MCF 10A (cell line): ENCODE measurements at regions not wholly inside any gene's neighbourhood (a gene's known extent, or its start where the extent isn't known, plus 50 kb on each side); places are given as distances from the start of the nearest gene placed in this dataset.

Source experiments
- BruUV-seq: library from RNA; stranded (reverse); fragments of 400-500 nt; replicated peaks from 2 replicates; lab custom pipeline; 2021; lab: Mats Ljungman, UMichigan
- CTCF ChIA-PET: fragments of 300-600 bp; sonication (Branson Sonifier 250); formaldehyde crosslinking; extraction: SDS; loops from one replicate; lab custom pipeline; 2021; ENCODE audit warnings: antibody characterized with exemption, inconsistent platforms; lab: Yijun Ruan, JAX
- POLR2A ChIA-PET: fragments of 300-600, 350-650 bp; sonication (Branson Sonifier 250); formaldehyde crosslinking; extraction: SDS; loops from one replicate; lab custom pipeline; 2020; ENCODE audit warnings: antibody characterized with exemption, inconsistent platforms; lab: Yijun Ruan, JAX
- DNase-seq: peaks from one replicate; pipeline ENCODE4 v3.0.0-alpha.2; 2018; ENCODE audit not compliant: unreplicated experiment
- H3K27ac Mint-ChIP-seq: one replicate; pipeline ENCODE4 v1.8.0; 2022; ENCODE audit warnings: mild to moderate bottlenecking, low read depth, mixed read lengths; ENCODE audit not compliant: unreplicated experiment
- H3K27me3 Mint-ChIP-seq: one replicate; pipeline ENCODE4 v1.8.0; 2022; ENCODE audit warnings: mixed read lengths; ENCODE audit not compliant: insufficient read depth, unreplicated experiment
- H3K36me3 Mint-ChIP-seq: one replicate; pipeline ENCODE4 v1.8.0; 2022; ENCODE audit warnings: mild to moderate bottlenecking, moderate library complexity, mixed read lengths; ENCODE audit not compliant: insufficient read depth, unreplicated experiment
- H3K4me1 Mint-ChIP-seq: one replicate; pipeline ENCODE4 v1.8.0; 2022; ENCODE audit warnings: mixed read lengths; ENCODE audit not compliant: insufficient read depth, unreplicated experiment
- H3K4me3 Mint-ChIP-seq: one replicate; pipeline ENCODE4 v1.8.0; 2022; ENCODE audit warnings: mild to moderate bottlenecking, moderate library complexity, mixed read lengths; ENCODE audit not compliant: unreplicated experiment
- H3K9me3 Mint-ChIP-seq: one replicate; pipeline ENCODE4 v1.8.0; 2022; ENCODE audit warnings: mixed read lengths; ENCODE audit not compliant: unreplicated experiment
- intact Hi-C: fragments of 100-400 bp; cut with micrococcal nuclease; formaldehyde crosslinking; loops from 2 replicates; pipeline ENCODE4 v1.14.1; 2022
- TF ChIP-seq, protein P1 (sequence below): fragments of 200-600 bp; IDR thresholded peaks from one replicate; pipeline ENCODE4 v1.8.0; 2022; ENCODE audit warnings: antibody characterized with exemption, mild to moderate bottlenecking; ENCODE audit not compliant: unreplicated experiment

DNA sequence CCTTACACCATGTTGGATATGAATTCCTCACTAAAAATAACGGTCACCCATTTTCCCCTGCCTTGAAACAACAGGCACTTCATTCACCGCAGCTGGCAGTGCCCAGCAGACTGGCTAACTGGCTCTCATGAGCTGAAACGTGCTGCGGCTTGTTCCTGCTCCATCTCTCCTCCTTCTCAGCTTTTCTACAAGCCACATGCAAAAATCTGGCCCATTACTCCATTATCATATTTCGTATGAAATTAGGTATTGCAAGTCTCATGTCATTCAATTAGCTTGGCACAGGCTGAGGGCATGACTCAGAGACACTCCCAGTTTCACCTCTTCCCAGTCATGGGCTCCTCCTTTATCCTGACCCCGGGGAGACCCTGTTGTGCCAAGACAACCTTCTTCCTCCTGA lies 60.0 kb downstream of the MAGEF1 start:
- peak; percentile 95 for DNase-seq
- no TSS peak for BruUV-seq
- no peaks in the 10 kb centered on the region for H3K36me3 Mint-ChIP-seq
- TF ChIP-seq, protein P1, sequence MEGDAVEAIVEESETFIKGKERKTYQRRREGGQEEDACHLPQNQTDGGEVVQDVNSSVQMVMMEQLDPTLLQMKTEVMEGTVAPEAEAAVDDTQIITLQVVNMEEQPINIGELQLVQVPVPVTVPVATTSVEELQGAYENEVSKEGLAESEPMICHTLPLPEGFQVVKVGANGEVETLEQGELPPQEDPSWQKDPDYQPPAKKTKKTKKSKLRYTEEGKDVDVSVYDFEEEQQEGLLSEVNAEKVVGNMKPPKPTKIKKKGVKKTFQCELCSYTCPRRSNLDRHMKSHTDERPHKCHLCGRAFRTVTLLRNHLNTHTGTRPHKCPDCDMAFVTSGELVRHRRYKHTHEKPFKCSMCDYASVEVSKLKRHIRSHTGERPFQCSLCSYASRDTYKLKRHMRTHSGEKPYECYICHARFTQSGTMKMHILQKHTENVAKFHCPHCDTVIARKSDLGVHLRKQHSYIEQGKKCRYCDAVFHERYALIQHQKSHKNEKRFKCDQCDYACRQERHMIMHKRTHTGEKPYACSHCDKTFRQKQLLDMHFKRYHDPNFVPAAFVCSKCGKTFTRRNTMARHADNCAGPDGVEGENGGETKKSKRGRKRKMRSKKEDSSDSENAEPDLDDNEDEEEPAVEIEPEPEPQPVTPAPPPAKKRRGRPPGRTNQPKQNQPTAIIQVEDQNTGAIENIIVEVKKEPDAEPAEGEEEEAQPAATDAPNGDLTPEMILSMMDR: no peak
- H3K4me1 Mint-ChIP-seq: peaks cover 21% of the 10 kb centered on the region
- ChIA-PET CTCF (interaction anchor here (0.7 to 2.0 kb wide), 3 partner anchors 75 to 94 kb away, joined by 3 to 8 read pairs (median 3); partner anchors contain the start of gene EPHB3), POLR2A (interaction anchor here (0.5 to 2.6 kb wide), 23 partner anchors 14 to 160 kb away, joined by 3 to 22 read pairs (median 6); partner anchors contain the start of genes EPHB3, MAGEF1 and VPS8)
- H3K9me3 Mint-ChIP-seq: no peaks in the 10 kb centered on the region
- H3K4me3 Mint-ChIP-seq: peak overlapping the region; percentile 20
- no peaks in the 10 kb centered on the region for H3K27me3 Mint-ChIP-seq
- intact Hi-C loops: no loop called here
- peak overlapping the region; percentile 89 for H3K27ac Mint-ChIP-seq

DNA sequence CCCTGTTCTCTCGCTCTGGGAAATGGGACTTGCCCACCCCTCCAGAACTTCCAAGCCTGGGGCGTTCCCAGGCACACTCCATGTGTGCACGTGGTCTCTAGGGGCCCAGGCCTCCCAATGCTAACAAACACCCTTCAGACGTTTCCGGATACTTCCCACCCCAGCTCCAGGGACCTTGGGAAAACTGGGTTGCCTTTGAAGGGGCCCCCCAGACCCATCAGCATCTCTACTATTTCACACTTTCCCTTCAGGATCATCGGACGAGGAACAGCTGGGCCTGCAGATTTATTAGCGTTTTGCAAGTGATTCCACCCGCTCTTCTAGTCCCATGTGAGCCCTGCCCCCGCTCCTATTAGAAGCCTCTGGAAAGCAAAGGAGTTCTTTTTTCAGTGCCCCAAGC lies 63.2 kb downstream of the MAGEF1 start:
- no peak overlapping the region for H3K27ac Mint-ChIP-seq
- no TSS peak for BruUV-seq

DNA sequence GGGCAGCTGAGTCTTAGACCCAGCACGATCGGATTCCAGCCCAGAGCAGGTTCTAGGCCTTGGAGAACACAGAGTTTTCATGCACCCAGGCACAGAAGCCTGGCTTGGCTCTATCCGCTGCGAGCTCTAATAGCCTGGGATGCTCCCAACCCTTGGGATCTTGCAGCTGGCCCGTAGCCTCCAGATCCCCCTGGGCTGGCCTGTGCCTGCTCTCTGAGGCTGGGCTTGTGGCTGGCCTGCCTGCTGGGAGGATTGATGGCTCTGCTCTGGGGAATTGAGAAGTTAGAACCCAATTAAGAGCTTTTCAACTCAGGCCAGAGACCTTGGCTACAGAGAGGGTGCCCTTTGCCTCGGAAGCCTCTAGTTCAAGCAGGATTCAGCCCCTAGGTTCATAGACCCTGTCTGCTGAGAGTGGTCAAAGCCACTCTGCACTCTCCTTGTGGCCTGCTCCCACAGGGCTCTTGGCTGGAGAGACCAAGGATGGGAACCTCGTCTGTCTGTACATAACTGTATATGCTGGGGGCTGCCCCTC lies 64.4 kb downstream of the MAGEF1 start:
- Mint-ChIP-seq H3K27ac (no peak overlapping the region), H3K9me3 (no peaks in the 10 kb centered on the region), H3K4me1 (peaks cover 24% of the 10 kb centered on the region), H3K4me3 (no peak overlapping the region), H3K36me3 (no peaks in the 10 kb centered on the region), H3K27me3 (no peaks in the 10 kb centered on the region)
- intact Hi-C loops: no loop called here
- no peak for DNase-seq
- no TSS peak for BruUV-seq
- POLR2A ChIA-PET: interaction anchor here (1.0 to 2.4 kb wide), 3 partner anchors 45 to 78 kb away, joined by 3 to 7 read pairs (median 4); no protein-coding TSS in a partner anchor
- CTCF ChIA-PET: interaction anchor here (0.8 kb wide), 2 partner anchors 8 to 80 kb away, joined by 3 read pairs; no protein-coding TSS in a partner anchor
- TF ChIP-seq, protein P1: no peak

More for the DNA sequence above, 63.2 kb downstream of the MAGEF1 start:
- no peaks in the 10 kb centered on the region for H3K36me3 Mint-ChIP-seq
- no peak for DNase-seq
- ChIA-PET CTCF (interaction anchor here (0.6 to 1.1 kb wide), 3 partner anchors 40 to 155 kb away, joined by 3 to 4 read pairs (median 4); no protein-coding TSS in a partner anchor), POLR2A (interaction anchor here (0.7 to 2.4 kb wide), 3 partner anchors 44 to 117 kb away, joined by 3 to 7 read pairs (median 4); no protein-coding TSS in a partner anchor)
- TF ChIP-seq, protein P1: no peak
- peaks cover 30% of the 10 kb centered on the region for H3K4me1 Mint-ChIP-seq
- intact Hi-C loops: no loop called here
- H3K9me3 Mint-ChIP-seq: no peaks in the 10 kb centered on the region
- no peaks in the 10 kb centered on the region for H3K27me3 Mint-ChIP-seq
- H3K4me3 Mint-ChIP-seq: no peak overlapping the region

DNA sequence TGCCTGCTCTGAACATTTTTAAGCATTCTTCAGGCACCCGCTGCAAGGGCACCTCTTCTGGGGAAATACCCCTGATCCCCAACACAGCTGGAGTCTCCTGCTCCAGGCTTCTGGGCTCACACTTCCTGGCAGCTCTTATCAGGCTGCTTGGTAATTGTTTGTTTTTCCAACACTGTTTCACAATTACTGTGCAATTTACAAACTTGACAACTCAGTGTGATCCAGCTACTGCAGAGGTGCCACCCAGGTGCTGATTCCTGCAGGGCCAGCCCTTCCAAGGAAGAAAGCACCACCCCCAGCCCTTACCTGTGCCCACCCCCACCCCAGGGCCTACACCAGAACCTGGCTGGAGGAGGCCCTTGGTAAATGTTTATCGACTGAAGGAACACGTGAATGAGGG lies 66.5 kb downstream of the MAGEF1 start:
- ChIA-PET POLR2A (interaction anchor here (0.9 to 1.3 kb wide), 6 partner anchors 45 to 121 kb away, joined by 3 to 7 read pairs (median 4); partner anchors contain the start of gene EPHB3), CTCF (interaction anchor here (0.6 to 0.8 kb wide), 2 partner anchors 25 to 93 kb away, joined by 3 read pairs; no protein-coding TSS in a partner anchor)
- TF ChIP-seq, protein P1: no peak
- no TSS peak for BruUV-seq
- Mint-ChIP-seq H3K9me3 (no peaks in the 10 kb centered on the region), H3K4me1 (peaks cover 11% of the 10 kb centered on the region), H3K36me3 (no peaks in the 10 kb centered on the region), H3K27ac (no peak overlapping the region), H3K27me3 (no peaks in the 10 kb centered on the region), H3K4me3 (no peak overlapping the region)
- peak; percentile 83 for DNase-seq
- intact Hi-C loops: no loop called here
